DLD1 (cell line): ENCODE measurements at regions not wholly inside any gene's neighbourhood (a gene's known extent, or its start where the extent isn't known, plus 50 kb on each side); places are given as distances from the start of the nearest gene placed in this dataset.

Source experiments
- in situ Hi-C: cut with HindIII; loops from 2 replicates; pipeline ENCODE4 v1.10.0; 2017; ENCODE audit warnings: low sequenced_read_pairs

GRCh38 chr2:45074713-45075112 lies 65.5 kb upstream of the SIX2 start:
- in situ Hi-C loops = no loop called here

GRCh38 chr2:45072862-45073237 lies 63.6 kb upstream of the SIX2 start:
- in situ Hi-C loops = no loop called here

GRCh38 chr2:45072064-45072861 lies 63.0 kb upstream of the SIX2 start:
- in situ Hi-C loops = no loop called here

- in situ Hi-C loops = no loop called here
Observed at GRCh38 chr2:45070113-45070652, 60.9 kb upstream of the SIX2 start.

- in situ Hi-C loops = no loop called here
Observed at GRCh38 chr2:45069684-45070083, 60.4 kb upstream of the SIX2 start.

- in situ Hi-C loops = no loop called here
Observed at GRCh38 chr2:45068571-45069140, 59.4 kb upstream of the SIX2 start.

- in situ Hi-C loops = no loop called here
Observed at GRCh38 chr2:45067859-45068570, 58.8 kb upstream of the SIX2 start.
